ENCODE measurements at regions not wholly inside any gene's neighbourhood (a gene's known extent, or its start where the extent isn't known, plus 50 kb on each side); places are given as distances from the start of the nearest gene placed in this dataset.

DNA sequence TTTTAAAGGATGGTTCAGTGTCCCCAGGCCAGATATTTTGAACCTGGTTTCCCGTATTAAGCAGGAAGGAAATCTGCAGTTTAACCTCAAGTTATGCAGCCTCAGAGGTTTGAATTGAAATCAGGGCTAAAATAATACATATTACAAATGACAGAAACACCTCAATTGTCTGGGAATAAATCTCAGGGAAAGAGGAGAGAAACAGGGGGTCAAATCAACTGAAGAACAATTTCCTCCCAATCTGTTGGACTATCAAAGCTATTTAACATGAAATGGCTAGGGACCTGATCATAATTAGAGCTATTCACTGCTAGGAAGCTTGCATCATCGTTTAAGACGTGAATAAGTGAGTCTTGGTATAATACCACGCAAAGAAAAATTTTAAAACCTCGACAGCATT lies 150.0 kb upstream of the ARHGAP28 start:
- H4K5ac ChIP-seq (ENCODE audit: insufficient read length, low read depth, low read length) = no peak overlapping the region
- no peak overlapping the region for H3K27ac ChIP-seq (ENCODE audit: low read depth, low read length)
- no peak overlapping the region for H2BK20ac ChIP-seq (ENCODE audit: low read length)
- H3K18ac ChIP-seq (ENCODE audit: extremely low read depth, low read length) = no peak overlapping the region
- 89% methylated on average over 5 of the region's 5 CpGs; no CpG with 5 or more reads in 1 of the 2 experiments for WGBS, 2 experiments (ENCODE audit: extremely low coverage in 1 of 2, insufficient coverage in 1 of 2, insufficient read length in 1 of 2, insufficient replicate concordance in 2 of 2, low coverage in 1 of 2, low lambda C conversion rate in 2 of 2, missing lambda C conversion rate in 1 of 2)
- H3K9ac ChIP-seq (replicated peaks in 1 of 4; ENCODE audit: extremely low read depth in 1 of 4, low read depth in 3 of 4, low read length in 3 of 4) = no peak overlapping the region
- H3K4me2 ChIP-seq (ENCODE audit: insufficient read depth in 1 of 2, low read depth in 2 of 2, low read length in 2 of 2) = no peak overlapping the region
- POLR2A ChIA-PET (ENCODE audit: partially characterized antibody) = no interaction called here
- no peaks in the 10 kb centered on the region for H4K20me1 ChIP-seq (replicated peaks in 1 of 2; ENCODE audit: control insufficient read depth in 1 of 2, insufficient read depth in 2 of 2, low read length in 2 of 2)
- TF ChIP-seq RFX5 (IDR thresholded peaks at IDR 0.05; ENCODE audit: borderline replicate concordance, low read depth, low read length) (no peak), FOSL1 (IDR thresholded peaks at IDR 0.05; ENCODE audit: insufficient read depth, low read depth, low read length) (no peak), SP2 (IDR thresholded peaks at IDR 0.05; ENCODE audit: low read length) (no peak), SP1 (IDR thresholded peaks at IDR 0.05; ENCODE audit: low read depth, low read length) (no peak), CTBP2 (IDR thresholded peaks at IDR 0.05; ENCODE audit: borderline replicate concordance, insufficient read depth, insufficient read length, low read length) (no peak), GTF2F1 (IDR thresholded peaks at IDR 0.05; ENCODE audit: borderline replicate concordance, low read depth, low read length) (no peak), TAF7 (optimal IDR thresholded peaks at IDR 0.05; ENCODE audit: borderline replicate concordance, low read depth, low read length) (no peak), JUND (IDR thresholded peaks at IDR 0.05; ENCODE audit: low read length) (no peak), SIN3A (conservative IDR thresholded peaks at IDR 0.05 in 1 of 2, IDR thresholded peaks at IDR 0.05 in 1 of 2; ENCODE audit: low read depth in 1 of 2, low read length in 2 of 2) (no peak), POLR2AphosphoS5 (IDR thresholded peaks at IDR 0.05; ENCODE audit: low read depth, low read length) (no peak), POU5F1 (IDR thresholded peaks at IDR 0.05; ENCODE audit: low read depth, low read length) (no peak), EZH2 (IDR thresholded peaks at IDR 0.05; ENCODE audit: low read depth, low read length, severe bottlenecking) (no peak), SIRT6 (IDR thresholded peaks at IDR 0.05; ENCODE audit: low read length) (no peak)
- H4K91ac ChIP-seq (replicated peaks; ENCODE audit: insufficient read length, low read length) = no peak overlapping the region
- no peak overlapping the region for H3K14ac ChIP-seq (ENCODE audit: insufficient read length)
- H4K8ac ChIP-seq (ENCODE audit: extremely low read depth, insufficient read depth, low read length) = no peak overlapping the region
- no peaks in the 10 kb centered on the region for H3K27me3 ChIP-seq (replicated peaks in 1 of 4; ENCODE audit: control insufficient read depth in 3 of 4, extremely low read depth in 1 of 4, insufficient read depth in 3 of 4, low read length in 3 of 4)
- H3K4me3 ChIP-seq (ENCODE audit: extremely low read depth in 1 of 4, insufficient read depth in 2 of 4, low read depth in 3 of 4, low read length in 4 of 4) = no peak overlapping the region
- no peak overlapping the region for H3K56ac ChIP-seq (replicated peaks; ENCODE audit: insufficient read length, low read depth, low read length)
- H2BK5ac ChIP-seq (ENCODE audit: low read depth, low read length) = no peak overlapping the region
- CTCF ChIA-PET (ENCODE audit: partially characterized antibody) = no interaction called here
- H2BK12ac ChIP-seq (ENCODE audit: low read depth, low read length) = no peak overlapping the region
- peaks cover 0 to 2% (median 0%) of the 10 kb centered on the region in 4 experiments; a peak in 2 of 7 replicates for H3K4me1 ChIP-seq (replicated peaks in 1 of 4; ENCODE audit: control insufficient read depth in 3 of 4, insufficient read depth in 4 of 4, low read length in 3 of 4)
- no peak overlapping the region for H2AFZ ChIP-seq (ENCODE audit: low read length)
- H2BK120ac ChIP-seq (replicated peaks; ENCODE audit: low read depth, low read length) = no peak overlapping the region
- no peak for FAIRE-seq
- no peaks in the 10 kb centered on the region for H3K79me2 ChIP-seq (ENCODE audit: control insufficient read depth in 1 of 2, insufficient read depth in 2 of 2, low read length in 2 of 2)
- DNase-seq (ENCODE audit: low read depth in 1 of 2, low spot score in 2 of 2) = no peak
- H3K4ac ChIP-seq (replicated peaks; ENCODE audit: insufficient read length, low read depth, low read length) = no peak overlapping the region
- H2AK5ac ChIP-seq (ENCODE audit: low read depth, low read length) = no peak overlapping the region
- no peaks in the 10 kb centered on the region for H3K79me1 ChIP-seq (ENCODE audit: low read depth, low read length)
- H3K9me3 ChIP-seq (ENCODE audit: insufficient read depth in 2 of 2, low read depth in 1 of 2, low read length in 1 of 2) = no peaks in the 10 kb centered on the region
- no peaks in the 10 kb centered on the region for H3K23me2 ChIP-seq (ENCODE audit: low read depth, low read length)
- H3K36me3 ChIP-seq (ENCODE audit: control insufficient read depth in 2 of 4, insufficient read depth in 4 of 4, low read length in 3 of 4) = no peaks in the 10 kb centered on the region
- no peak overlapping the region for H3K23ac ChIP-seq (ENCODE audit: insufficient read length)
- H2BK15ac ChIP-seq (ENCODE audit: low read length) = no peak overlapping the region
